Gastroesophageal sphincter (tissue), 4 donors: ENCODE measurements at regions not wholly inside any gene's neighbourhood (a gene's known extent, or its start where the extent isn't known, plus 50 kb on each side); places are given as distances from the start of the nearest gene placed in this dataset.

ENCODE experiments used
- ATAC-seq: fragments of 150-250 bp; one replicate; pipeline ENCODE4 v1.9.1; 2016; ENCODE audit warnings: mild to moderate bottlenecking, moderate library complexity
- H3K27ac ChIP-seq, 4 donors: fragments of 200-600 bp; sonication (generic) in 3 of 4; 1 replicate in 3 of 4; 2 replicates in 1 of 4; pipeline ENCODE4 v1.5.1; 2016 to 2019
- H3K27me3 ChIP-seq: fragments of 200-600 bp; sonication (generic); one replicate; pipeline ENCODE4 v1.5.1; 2019
- H3K36me3 ChIP-seq, 2 donors: fragments of 200-600 bp; sonication (generic); one replicate each; pipeline ENCODE4 v1.5.1; 2019; ENCODE audit warnings: control low read depth in 1 of 2
- H3K4me1 ChIP-seq, 3 donors: fragments of 200-600 bp; sonication (generic); 1 replicate in 2 of 3; 2 replicates in 1 of 3; pipeline ENCODE4 v1.5.1; 2016 to 2019; ENCODE audit warnings: control low read depth in 2 of 3
- H3K4me3 ChIP-seq, 2 donors: fragments of 200-600 bp; sonication (generic); one replicate each; pipeline ENCODE4 v1.5.1; 2019; ENCODE audit warnings: mild to moderate bottlenecking in 1 of 2, moderate library complexity in 1 of 2
- H3K9me3 ChIP-seq, 3 donors: fragments of 200-600 bp; sonication (generic); one replicate each; pipeline ENCODE4 v1.5.1; 2017 to 2019; ENCODE audit warnings: control low read depth in 2 of 3
- CTCF ChIP-seq, 4 experiments: fragments of 200-600 bp in 2 of 4; fragments of 450-650 bp in 2 of 4; sonication (generic) in 1 of 4; IDR thresholded peaks; one replicate each; pipeline ENCODE4 v1.5.1; 2017 to 2019; ENCODE audit warnings: antibody characterized with exemption in 4 of 4, mild to moderate bottlenecking in 2 of 4, moderate library complexity in 2 of 4
- EP300 ChIP-seq: sonication (generic); formaldehyde crosslinking; IDR thresholded peaks from one replicate; pipeline ENCODE4 v1.6.1; 2017; ENCODE audit warnings: antibody characterized with exemption, mild to moderate bottlenecking
- POLR2A ChIP-seq, 2 donors: fragments of 450-650 bp; IDR thresholded peaks; one replicate each; pipeline ENCODE4 v1.6.1; 2017; ENCODE audit warnings: antibody characterized with exemption in 2 of 2, mild to moderate bottlenecking in 2 of 2, moderate library complexity in 1 of 2
- POLR2AphosphoS5 ChIP-seq: sonication (generic); formaldehyde crosslinking; IDR thresholded peaks from one replicate; pipeline ENCODE4 v1.6.1; 2017; ENCODE audit warnings: antibody characterized with exemption
- WGBS, 2 donors: methylation state at CpG; one replicate each; pipeline ENCODE4 v1.1.5; 2018; ENCODE audit warnings: low coverage in 1 of 2; 5-methylcytosine and 5-hydroxymethylcytosine counted together

DNA sequence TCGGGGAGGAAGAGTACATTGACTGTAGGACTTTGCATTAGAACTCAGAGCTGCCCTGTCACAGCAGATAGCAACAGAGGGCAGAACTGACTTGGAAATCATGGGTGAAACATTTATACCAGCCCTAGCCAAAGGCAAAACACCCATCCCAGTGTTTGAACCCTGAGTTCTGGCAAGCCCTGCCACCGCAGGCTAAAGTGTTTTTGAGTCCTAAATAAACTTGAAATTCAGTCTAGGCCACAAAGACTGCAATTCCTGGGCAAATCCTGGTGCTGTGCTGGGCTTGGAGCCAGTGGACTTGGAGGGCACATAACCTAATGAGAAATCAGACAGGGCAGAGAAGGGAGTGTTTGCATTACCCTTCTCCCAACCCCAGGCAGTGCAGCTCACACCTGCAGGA lies 1015.7 kb downstream of the FSTL5 start:
- Histone ChIP-seq H3K9me3 (no peaks in the 10 kb centered on the region), H3K27me3 (no peaks in the 10 kb centered on the region), H3K27ac (no peak overlapping the region), H3K4me3 (no peak overlapping the region), H3K36me3 (no peaks in the 10 kb centered on the region), H3K4me1 (no peaks in the 10 kb centered on the region)
- WGBS, 2 donors = 63 to 93% methylated on average over 1 to 2 of the region's 2 CpGs
- TF ChIP-seq POLR2AphosphoS5 (no peak), EP300 (no peak), POLR2A (IDR thresholded peaks at IDR 0.05) (no peak), CTCF (IDR thresholded peaks at IDR 0.05) (no peak)
- no peak for ATAC-seq

- Histone ChIP-seq H3K36me3 (no peaks in the 10 kb centered on the region), H3K27ac (no peak overlapping the region), H3K4me3 (no peak overlapping the region), H3K4me1 (no peaks in the 10 kb centered on the region), H3K27me3 (no peaks in the 10 kb centered on the region), H3K9me3 (peaks cover 0 to 1% (median 0%) of the 10 kb centered on the region in 3 donors)
- TF ChIP-seq EP300 (no peak), POLR2AphosphoS5 (no peak), POLR2A (IDR thresholded peaks at IDR 0.05) (no peak)
- WGBS, 2 donors = 78 to 82% methylated on average over 3 of the region's 3 CpGs
- no peak for ATAC-seq
These were observed 1020.4 kb downstream of the FSTL5 start for GRCh38 chr4:161143375-161143774.

DNA sequence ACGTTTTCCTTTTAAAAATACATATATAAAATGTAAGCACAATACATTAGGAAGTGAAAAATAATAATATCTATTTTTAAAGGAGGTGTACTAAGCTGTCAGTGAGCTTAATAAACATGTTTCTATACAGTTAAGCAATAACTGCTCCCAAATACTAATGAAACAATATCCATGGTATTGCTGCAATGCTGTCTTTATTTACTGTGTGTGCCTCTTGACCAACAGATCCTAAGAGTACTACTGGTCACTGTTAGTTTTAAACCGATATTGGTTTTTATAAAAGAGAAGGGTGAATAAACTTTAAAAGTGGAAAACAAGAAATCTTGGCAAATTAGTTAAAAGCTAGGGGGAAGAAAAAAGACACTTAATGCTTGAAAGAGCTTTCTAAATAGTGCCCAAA lies 1029.0 kb downstream of the FSTL5 start:
- H3K27ac ChIP-seq = no peak overlapping the region
- H3K4me3 ChIP-seq = no peak overlapping the region
- no peaks in the 10 kb centered on the region for H3K27me3 ChIP-seq
- peaks cover 0 to 14% (median 0%) of the 10 kb centered on the region in 3 donors for H3K9me3 ChIP-seq
- H3K4me1 ChIP-seq = no peaks in the 10 kb centered on the region
- no peaks in the 10 kb centered on the region for H3K36me3 ChIP-seq
- ATAC-seq = no peak
- TF ChIP-seq POLR2AphosphoS5 (no peak), POLR2A (IDR thresholded peaks at IDR 0.05) (no peak), EP300 (no peak), CTCF (IDR thresholded peaks at IDR 0.05) (no peak)
- WGBS, 2 donors = 53 to 60% methylated on average over 2 of the region's 2 CpGs

- no peak for TF ChIP-seq POLR2AphosphoS5
- TF ChIP-seq EP300 = no peak
- no peak for TF ChIP-seq CTCF (IDR thresholded peaks at IDR 0.05)
- TF ChIP-seq POLR2A (IDR thresholded peaks at IDR 0.05) = no peak
- Histone ChIP-seq H3K27ac (no peak overlapping the region), H3K4me1 (no peaks in the 10 kb centered on the region), H3K4me3 (no peak overlapping the region), H3K9me3 (peaks cover 0 to 14% (median 0%) of the 10 kb centered on the region in 3 donors), H3K36me3 (no peaks in the 10 kb centered on the region), H3K27me3 (no peaks in the 10 kb centered on the region)
- 52 to 62% methylated on average over 4 of the region's 4 CpGs for WGBS, 2 donors
- ATAC-seq = no peak
These were observed 1030.1 kb downstream of the FSTL5 start for GRCh38 chr4:161133586-161134276.

DNA sequence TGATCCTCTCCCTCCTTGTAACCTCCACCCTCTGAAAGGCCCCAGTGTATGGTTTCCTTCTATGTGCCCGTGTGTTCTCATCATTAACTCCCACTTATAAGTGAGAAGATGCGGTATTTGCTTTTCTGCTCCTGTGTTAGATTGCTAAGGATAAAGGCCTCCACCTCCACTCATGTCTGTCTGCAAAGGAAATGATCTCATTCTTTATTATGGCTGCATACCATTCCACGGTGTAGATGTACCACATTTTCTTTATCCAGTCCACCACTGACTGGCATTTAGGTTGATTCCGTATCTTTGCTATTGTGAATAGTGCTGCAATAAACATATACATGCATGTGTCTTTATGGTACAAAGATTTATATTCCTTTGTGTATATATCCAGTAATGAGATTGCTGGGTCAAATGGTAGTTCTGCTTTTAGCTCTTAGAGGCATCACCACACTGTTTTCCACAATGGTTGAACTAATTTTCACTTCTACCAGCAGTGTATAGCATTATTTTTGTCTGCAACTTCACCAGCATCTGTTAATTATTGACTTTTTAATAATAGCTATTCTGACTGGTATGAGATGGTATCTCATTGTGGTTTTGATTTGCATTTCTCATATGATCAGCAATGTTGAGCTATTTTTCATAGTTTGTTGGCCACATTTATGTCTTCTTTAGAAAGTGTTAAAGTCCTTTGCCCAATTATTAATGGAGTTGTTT lies 1030.9 kb downstream of the FSTL5 start:
- TF ChIP-seq CTCF (IDR thresholded peaks at IDR 0.05) = no peak
- TF ChIP-seq POLR2AphosphoS5 = no peak
- no peak for TF ChIP-seq EP300
- TF ChIP-seq POLR2A (IDR thresholded peaks at IDR 0.05) = no peak
- H3K9me3 ChIP-seq = peaks cover 0 to 10% (median 0%) of the 10 kb centered on the region in 3 donors
- H3K27ac ChIP-seq = no peak overlapping the region
- ATAC-seq = no peak
- H3K36me3 ChIP-seq = no peaks in the 10 kb centered on the region
- WGBS, 2 donors = 91 to 97% methylated on average over 4 of the region's 4 CpGs
- no peaks in the 10 kb centered on the region for H3K4me1 ChIP-seq
- H3K27me3 ChIP-seq = no peaks in the 10 kb centered on the region
- no peak overlapping the region for H3K4me3 ChIP-seq
